LHCN-M2 (cell line): ENCODE measurements at regions not wholly inside any gene's neighbourhood (a gene's known extent, or its start where the extent isn't known, plus 50 kb on each side); places are given as distances from the start of the nearest gene placed in this dataset.
"Not testable (repeated sequence)": the region's sequence is repeated elsewhere in the genome, so short reads cannot be mapped to it uniquely, and the experiment has no call there.

Experiments used
- DNase-seq: peaks from one replicate; pipeline ENCODE4 v3.0.0-alpha.2; 2012; ENCODE audit warnings: low read depth

- no peak for DNase-seq
Observed at GRCh38 chr22:33142282-33143055, 84.3 kb upstream of the SYN3 start.

DNA sequence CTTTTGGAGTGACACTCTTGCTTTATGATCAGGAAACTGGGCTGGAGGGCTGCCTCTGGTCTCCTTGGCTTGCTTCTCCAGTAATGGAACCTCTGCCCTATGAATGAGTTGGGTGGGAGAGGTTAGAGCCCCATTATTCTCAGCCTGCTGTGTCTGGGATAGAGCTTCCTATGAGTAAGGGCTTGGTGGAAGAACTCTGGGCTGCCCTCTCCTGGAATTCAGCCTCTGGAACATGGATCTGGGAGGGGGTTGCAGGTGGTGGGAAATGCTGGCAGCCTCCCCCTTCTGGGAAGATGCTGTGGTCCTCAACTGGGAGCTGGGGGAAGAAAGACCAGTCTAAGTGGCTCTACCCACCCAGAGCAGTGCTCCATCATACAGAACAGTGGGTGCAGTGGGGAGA is 81.8 kb upstream of the SYN3 start:
- DNase-seq = no peak

GRCh38 chr22:33138333-33138732 is 80.2 kb upstream of the SYN3 start:
- not testable (repeated sequence) for DNase-seq

DNA sequence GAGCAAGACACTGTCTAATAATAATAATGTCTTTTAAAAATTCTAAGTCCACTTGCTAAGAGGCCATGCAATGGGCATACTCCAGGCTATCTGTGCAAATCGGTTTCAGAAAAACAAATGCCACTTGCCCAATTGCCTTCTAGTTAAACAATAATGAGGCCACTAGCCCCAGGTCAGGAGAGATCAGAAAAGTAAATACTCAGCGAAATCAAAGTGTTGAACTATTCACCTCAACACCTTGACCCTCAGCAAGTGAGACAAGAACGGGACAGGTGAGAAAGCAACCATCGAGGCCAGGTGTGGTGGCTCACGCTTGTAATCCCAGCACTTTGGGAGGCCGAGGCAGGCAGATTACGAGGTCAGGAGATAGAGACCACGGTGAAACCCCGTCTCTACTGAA is 72.3 kb upstream of the SYN3 start:
- DNase-seq = no peak

- DNase-seq = no peak
Observed at GRCh38 chr22:33129621-33130020, 71.4 kb upstream of the SYN3 start.

DNA sequence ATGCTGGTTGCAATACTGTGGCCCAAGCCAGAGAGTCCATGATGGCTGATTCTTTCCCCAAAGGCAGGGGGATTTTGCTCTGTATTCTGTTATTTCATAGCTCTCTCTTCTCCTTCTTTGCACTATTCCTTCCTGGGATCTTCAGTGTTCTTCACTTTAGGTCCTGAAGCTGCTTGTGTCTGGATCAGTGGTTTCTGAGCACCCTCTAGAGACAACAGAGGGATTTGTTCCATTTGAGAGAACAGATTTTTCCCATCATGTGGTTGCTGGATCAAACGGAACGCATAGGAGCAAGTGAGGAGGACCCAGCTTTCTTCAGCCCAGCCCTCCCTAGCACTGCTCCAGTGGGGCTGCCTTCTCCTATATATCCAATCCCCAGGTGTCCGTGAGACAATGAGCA is 68.7 kb upstream of the SYN3 start:
- no peak for DNase-seq

- no peak for DNase-seq
Observed at GRCh38 chr22:33124471-33124870, 66.3 kb upstream of the SYN3 start.

DNA sequence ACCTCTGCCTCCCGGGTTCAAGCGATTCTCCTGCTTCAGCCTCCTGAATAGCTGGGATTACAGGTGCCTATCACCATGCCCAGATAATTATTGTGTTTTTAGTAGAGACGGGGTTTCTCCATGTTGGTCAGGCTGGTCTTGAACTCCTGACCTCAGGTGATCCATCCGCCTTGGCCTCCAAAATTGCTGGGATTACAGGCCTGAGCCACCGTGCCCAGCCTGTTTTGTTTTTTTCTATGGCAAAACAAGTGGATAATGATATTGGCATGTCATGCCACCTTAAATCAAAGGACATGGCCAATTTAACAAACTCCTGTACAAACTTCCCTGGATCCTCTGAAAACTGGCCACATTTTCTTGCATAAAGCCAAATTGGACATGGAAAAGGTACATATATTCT is 64.3 kb upstream of the SYN3 start:
- not testable (repeated sequence) for DNase-seq

DNA sequence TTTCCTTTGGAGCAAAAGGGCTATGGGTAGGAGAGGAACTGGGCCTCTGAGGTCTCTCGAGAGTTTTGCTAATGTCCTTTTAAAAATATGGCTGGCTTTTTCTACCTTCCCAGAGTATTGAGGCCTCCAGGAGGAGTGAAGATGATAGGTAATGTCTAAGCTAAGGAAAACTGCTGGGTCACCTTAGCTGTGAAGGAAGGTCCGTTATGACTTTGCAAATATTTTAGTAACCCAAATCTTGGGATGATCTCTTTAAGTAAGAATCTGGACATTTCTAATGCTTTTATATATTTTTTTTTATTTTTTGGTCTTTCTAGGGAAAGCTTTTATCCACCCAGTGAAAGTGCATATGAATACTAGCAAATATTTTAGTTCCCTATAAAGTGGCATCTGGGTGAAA is 60.9 kb upstream of the SYN3 start:
- DNase-seq = no peak

- DNase-seq = no peak
Observed at GRCh38 chr22:33117821-33118220, 59.6 kb upstream of the SYN3 start.

DNA sequence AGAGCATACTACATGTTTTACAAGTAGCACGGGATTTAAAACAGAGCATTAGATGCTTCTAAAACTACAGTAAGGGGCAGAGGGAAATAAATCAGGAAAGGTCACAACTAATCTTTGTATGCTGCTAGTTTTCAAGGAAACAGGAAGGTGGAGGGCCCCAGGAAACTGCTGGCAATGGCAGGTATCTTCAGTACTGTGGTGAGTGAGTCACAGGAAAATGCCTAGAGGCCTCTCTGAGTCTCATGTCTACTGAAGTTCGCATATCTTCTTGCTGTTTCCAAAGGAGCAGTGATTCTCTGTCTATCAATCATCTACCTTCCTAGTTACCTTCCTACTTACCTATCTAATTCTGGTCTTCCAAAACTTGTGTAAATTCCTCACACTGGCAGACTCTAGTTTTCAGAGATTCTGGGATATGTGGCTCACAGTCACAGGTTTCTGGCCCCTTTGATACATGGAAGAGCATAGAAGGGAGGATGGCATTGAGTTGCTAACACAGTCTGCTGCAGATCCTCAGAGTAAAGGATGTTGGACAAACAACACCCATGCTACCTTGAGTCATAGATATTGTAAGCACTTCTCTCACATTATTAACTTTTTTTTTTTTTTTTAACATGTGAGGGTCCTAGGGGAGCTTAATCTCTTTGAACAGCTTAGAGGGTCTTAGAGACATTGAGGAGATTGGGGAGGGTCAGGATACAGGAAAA is 58.8 kb upstream of the SYN3 start:
- DNase-seq = no peak

DNA sequence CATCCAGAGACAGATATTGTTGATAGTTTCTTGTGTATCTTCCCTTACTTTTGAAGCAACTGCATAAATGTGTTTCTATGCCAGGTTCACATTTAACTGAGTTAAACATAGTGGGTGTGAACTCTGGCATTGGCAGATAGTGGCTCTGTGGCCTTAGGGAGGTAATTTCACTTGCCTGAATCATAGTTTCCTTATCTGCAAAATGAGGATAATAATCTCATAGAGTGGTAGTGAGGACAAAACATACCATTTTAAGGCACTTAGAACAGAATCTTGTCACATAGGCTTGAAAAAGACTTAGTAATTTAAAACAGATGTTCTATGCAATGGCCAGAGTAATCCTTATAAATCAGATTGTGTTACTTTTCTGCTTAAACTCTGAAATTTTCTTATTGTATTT is 56.4 kb upstream of the SYN3 start:
- no peak for DNase-seq

GRCh38 chr22:33112580-33112979 is 54.4 kb upstream of the SYN3 start:
- DNase-seq = no peak

- DNase-seq = no peak
Observed at GRCh38 chr22:33111491-33111890, 53.3 kb upstream of the SYN3 start.

DNA sequence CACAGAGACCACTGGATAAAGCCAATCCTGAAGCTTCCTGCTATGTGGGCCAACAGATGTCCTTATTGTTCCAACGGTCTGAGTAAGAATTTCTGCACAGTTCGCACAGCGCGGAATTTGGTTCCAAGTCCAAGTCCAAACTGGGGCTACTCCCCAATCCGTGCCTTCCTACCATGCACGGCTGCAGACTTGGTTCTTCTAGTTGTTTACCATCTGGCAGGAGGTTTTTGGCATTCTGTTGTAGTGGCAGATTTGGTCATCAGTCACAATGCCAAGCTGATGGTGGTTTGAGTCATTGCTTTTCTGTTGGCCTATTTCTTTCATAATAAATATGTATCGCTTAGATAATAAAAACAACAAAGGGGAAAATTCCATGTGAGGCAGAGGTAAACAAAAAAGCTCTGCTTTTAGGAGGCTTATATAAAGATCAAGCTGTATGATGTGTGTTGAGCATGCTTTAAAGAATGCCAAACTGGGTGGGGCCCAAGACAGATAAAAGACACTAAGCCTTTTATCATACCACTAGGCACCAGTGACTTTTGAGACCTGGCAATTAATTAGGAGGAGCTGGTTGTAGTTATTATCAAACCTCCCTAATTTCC is 52.5 kb upstream of the SYN3 start:
- no peak for DNase-seq

GRCh38 chr22:33109514-33110430 is 51.6 kb upstream of the SYN3 start:
- DNase-seq = no peak

DNA sequence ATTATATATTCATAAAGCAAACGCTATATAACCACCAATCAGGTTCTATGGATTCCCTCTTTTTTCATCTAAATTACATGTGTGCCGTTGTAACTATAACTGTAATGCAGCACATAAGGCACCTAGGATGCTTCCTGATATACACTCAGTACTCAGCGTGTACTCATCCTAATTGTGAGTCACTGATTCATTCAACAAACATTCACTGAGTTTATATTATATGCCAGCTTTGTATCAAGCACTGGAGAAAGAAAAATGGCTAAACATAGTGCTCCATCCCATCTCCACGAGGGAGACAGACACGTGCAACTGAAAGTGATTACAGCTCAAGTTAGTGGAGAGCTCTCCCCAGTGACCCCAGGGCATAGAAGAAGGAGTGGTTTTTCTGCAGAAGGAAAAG is 49.9 kb upstream of the SYN3 start:
- no peak for DNase-seq
